Testis (tissue), 2 donors: ENCODE measurements at regions not wholly inside any gene's neighbourhood (a gene's known extent, or its start where the extent isn't known, plus 50 kb on each side); places are given as distances from the start of the nearest gene placed in this dataset.

Experiments
- DNase-seq: peaks from one replicate; pipeline ENCODE4 v3.0.0-alpha.2; 2019
- H3K27ac ChIP-seq, 2 donors: fragments of 200-600 bp; sonication (generic); one replicate each; pipeline ENCODE4 v1.5.1; 2019
- H3K27me3 ChIP-seq: fragments of 200-600 bp; sonication (generic); one replicate; pipeline ENCODE4 v1.5.1; 2019
- H3K36me3 ChIP-seq: fragments of 200-600 bp; sonication (generic); one replicate; pipeline ENCODE4 v1.5.1; 2017; ENCODE audit warnings: low read depth; ENCODE audit errors: missing control alignments
- H3K4me1 ChIP-seq: fragments of 200-600 bp; sonication (generic); one replicate; pipeline ENCODE4 v1.5.1; 2019
- H3K4me3 ChIP-seq, 2 donors: fragments of 200-600 bp; sonication (generic); one replicate each; pipeline ENCODE4 v1.5.1; 2017 to 2019
- H3K9me3 ChIP-seq: fragments of 200-600 bp; sonication (generic); one replicate; pipeline ENCODE4 v1.5.1; 2017
- CTCF ChIP-seq, 3 experiments: fragments of 450-650 bp in 2 of 3; fragments of 200-600 bp in 1 of 3; sonication (generic) in 1 of 3; IDR thresholded peaks; one replicate each; pipeline ENCODE4 v1.5.1; 2016 to 2019; ENCODE audit warnings: antibody characterized with exemption in 3 of 3, mild to moderate bottlenecking in 2 of 3, moderate library complexity in 1 of 3
- POLR2A ChIP-seq: fragments of 450-650 bp; IDR thresholded peaks from one replicate; pipeline ENCODE4 v1.6.1; 2017; ENCODE audit warnings: antibody characterized with exemption, mild to moderate bottlenecking, moderate library complexity
- whole genome bisulfite sequencing, 2 donors: methylation state at CpG; one replicate each; pipeline ENCODE4 v1.1.5; 2018; 5-methylcytosine and 5-hydroxymethylcytosine counted together
- intact Hi-C: fragments of 100-400 bp; cut with DNase I; formaldehyde crosslinking; loops from one replicate; pipeline ENCODE4 v1.15.1; 2023; ENCODE audit warnings: low total_unique reads

- intact Hi-C loops = no loop called here
- Histone ChIP-seq H3K27me3 (no peaks in the 10 kb centered on the region), H3K4me1 (no peaks in the 10 kb centered on the region), H3K4me3 (no peak overlapping the region), H3K9me3 (no peaks in the 10 kb centered on the region), H3K27ac (no peak overlapping the region), H3K36me3 (no peaks in the 10 kb centered on the region)
- TF ChIP-seq POLR2A = no peak
- no peak for TF ChIP-seq CTCF (IDR thresholded peaks at IDR 0.05)
- WGBS, 2 donors = 73 to 90% methylated on average over 2 of the region's 2 CpGs
- DNase-seq = no peak
Observed at GRCh38 chr4:28811025-28811424, 1909.1 kb upstream of the PCDH7 start.

DNA sequence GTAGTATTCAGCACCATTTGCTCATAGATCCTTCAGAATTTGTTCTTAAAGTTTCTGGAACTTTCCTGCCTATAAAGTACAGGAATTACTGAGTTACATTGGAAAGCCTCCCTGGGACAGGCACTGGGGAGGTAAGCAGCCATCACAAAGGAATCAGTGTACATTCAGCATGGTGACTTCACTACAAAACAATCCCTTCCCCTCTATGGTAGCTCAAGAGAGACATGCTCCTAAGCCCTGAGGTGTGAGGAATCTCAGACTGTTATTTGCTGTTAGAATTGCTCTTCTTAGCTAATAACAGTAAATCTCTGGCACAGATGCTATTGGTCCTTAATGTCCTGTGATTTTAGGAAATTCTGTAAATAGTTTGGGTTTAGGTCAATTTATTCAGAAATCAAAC lies 1898.0 kb upstream of the PCDH7 start:
- Histone ChIP-seq H3K27ac (no peak overlapping the region), H3K4me1 (no peaks in the 10 kb centered on the region), H3K9me3 (no peaks in the 10 kb centered on the region), H3K27me3 (no peaks in the 10 kb centered on the region), H3K4me3 (no peak overlapping the region), H3K36me3 (no peaks in the 10 kb centered on the region)
- TF ChIP-seq POLR2A = no peak
- no peak for TF ChIP-seq CTCF (IDR thresholded peaks at IDR 0.05)
- no peak for DNase-seq
- intact Hi-C loops = no loop called here

GRCh38 chr4:28827866-28828265 lies 1892.3 kb upstream of the PCDH7 start:
- TF ChIP-seq POLR2A = no peak
- no peak for TF ChIP-seq CTCF (IDR thresholded peaks at IDR 0.05)
- Histone ChIP-seq H3K27me3 (no peaks in the 10 kb centered on the region), H3K36me3 (no peaks in the 10 kb centered on the region), H3K9me3 (no peaks in the 10 kb centered on the region), H3K27ac (no peak overlapping the region), H3K4me1 (no peaks in the 10 kb centered on the region), H3K4me3 (peak overlapping the region in 1 of 2 donors; percentile 39)
- intact Hi-C loops = no loop called here
- 61 to 75% methylated on average over 5 to 24 of the region's 24 CpGs for WGBS, 2 donors
- DNase-seq = no peak

DNA sequence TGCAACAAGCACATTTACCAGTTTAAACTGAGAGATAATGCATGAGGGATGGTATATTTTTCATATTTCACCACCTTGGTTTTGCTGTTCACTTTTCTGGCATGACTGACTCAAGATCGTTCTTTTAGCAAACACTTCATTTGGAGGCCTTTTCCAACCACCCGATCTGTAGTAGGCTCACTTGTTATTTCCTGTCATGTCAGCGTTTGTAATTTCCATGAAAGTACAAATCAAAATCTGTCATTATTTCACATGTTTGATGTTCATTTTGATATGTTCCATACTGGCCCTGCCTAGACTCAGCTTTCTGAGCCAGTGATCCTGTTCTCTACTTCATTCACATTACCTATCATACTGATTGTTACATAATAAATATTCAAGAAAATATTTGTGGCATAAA lies 1888.3 kb upstream of the PCDH7 start:
- Histone ChIP-seq H3K27ac (no peak overlapping the region), H3K4me3 (no peak overlapping the region), H3K9me3 (no peaks in the 10 kb centered on the region), H3K36me3 (no peaks in the 10 kb centered on the region), H3K27me3 (no peaks in the 10 kb centered on the region), H3K4me1 (no peaks in the 10 kb centered on the region)
- 57 to 68% methylated on average over 3 of the region's 3 CpGs for WGBS, 2 donors
- TF ChIP-seq POLR2A (no peak), CTCF (IDR thresholded peaks at IDR 0.05) (no peak)
- no peak for DNase-seq
- intact Hi-C loops = no loop called here

DNA sequence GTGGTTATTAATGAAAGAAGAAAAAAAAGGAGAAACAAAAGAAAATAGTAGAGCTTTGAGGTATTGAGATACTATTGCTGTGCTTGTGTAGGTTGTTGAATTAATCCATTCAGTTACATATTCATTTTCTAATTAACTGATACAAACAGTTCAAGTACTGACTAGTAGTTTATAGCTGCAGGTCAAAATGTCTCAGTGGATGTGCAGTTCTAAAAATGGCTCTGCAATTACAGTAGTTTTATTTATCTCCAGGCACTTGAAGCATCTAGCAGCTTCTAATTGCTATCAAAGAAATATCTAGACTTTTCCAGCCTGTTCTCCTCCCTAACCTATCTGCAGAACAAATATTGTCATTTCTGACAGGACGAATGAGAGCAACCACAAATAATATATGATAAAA lies 1887.7 kb upstream of the PCDH7 start:
- Histone ChIP-seq H3K27me3 (no peaks in the 10 kb centered on the region), H3K4me1 (no peaks in the 10 kb centered on the region), H3K27ac (no peak overlapping the region), H3K4me3 (no peak overlapping the region), H3K36me3 (no peaks in the 10 kb centered on the region), H3K9me3 (no peaks in the 10 kb centered on the region)
- TF ChIP-seq POLR2A (no peak), CTCF (IDR thresholded peaks at IDR 0.05) (no peak)
- intact Hi-C loops = no loop called here
- no peak for DNase-seq
- WGBS, 2 donors = 39 to 59% methylated on average over 1 of the region's 1 CpG
